ENCODE measurements at regions not wholly inside any gene's neighbourhood (a gene's known extent, or its start where the extent isn't known, plus 50 kb on each side); places are given as distances from the start of the nearest gene placed in this dataset.
"Not testable (repeated sequence)": the region's sequence is repeated elsewhere in the genome, so short reads cannot be mapped to it uniquely, and the experiment has no call there.

DNA sequence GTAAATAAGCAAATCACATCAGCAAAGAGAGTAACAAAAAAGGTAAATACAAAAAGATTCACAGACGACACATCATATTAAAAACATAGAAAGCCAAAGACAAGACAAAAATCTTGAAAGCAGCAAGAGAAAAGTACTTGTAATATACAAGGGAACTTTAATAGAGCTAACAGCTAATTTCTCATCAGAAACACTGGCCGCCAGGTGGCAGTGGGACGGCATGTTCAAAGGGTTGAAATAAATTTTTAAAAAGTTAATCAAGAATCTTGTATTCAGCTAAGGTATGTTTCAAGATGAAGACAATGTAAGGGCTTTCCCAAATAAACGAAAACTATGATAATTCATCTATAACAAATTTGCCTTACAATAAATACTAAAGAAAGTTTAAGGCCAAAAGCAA, 358.1 kb downstream of the LRRIQ3 start:
- H3K4me3 ChIP-seq (ENCODE audit: low read length) = no peak overlapping the region
- H3K27ac ChIP-seq (ENCODE audit: low read depth, low read length) = no peak overlapping the region
- no peaks in the 10 kb centered on the region for H3K27me3 ChIP-seq (ENCODE audit: control insufficient read depth, insufficient read depth, low read length)
- no peaks in the 10 kb centered on the region for H3K4me1 ChIP-seq (ENCODE audit: control insufficient read depth, insufficient read depth, low read length)
- H3K9ac ChIP-seq (ENCODE audit: low read length) = no peak overlapping the region
- no peaks in the 10 kb centered on the region for H3K36me3 ChIP-seq (ENCODE audit: control insufficient read depth, insufficient read depth, low read length)

DNA sequence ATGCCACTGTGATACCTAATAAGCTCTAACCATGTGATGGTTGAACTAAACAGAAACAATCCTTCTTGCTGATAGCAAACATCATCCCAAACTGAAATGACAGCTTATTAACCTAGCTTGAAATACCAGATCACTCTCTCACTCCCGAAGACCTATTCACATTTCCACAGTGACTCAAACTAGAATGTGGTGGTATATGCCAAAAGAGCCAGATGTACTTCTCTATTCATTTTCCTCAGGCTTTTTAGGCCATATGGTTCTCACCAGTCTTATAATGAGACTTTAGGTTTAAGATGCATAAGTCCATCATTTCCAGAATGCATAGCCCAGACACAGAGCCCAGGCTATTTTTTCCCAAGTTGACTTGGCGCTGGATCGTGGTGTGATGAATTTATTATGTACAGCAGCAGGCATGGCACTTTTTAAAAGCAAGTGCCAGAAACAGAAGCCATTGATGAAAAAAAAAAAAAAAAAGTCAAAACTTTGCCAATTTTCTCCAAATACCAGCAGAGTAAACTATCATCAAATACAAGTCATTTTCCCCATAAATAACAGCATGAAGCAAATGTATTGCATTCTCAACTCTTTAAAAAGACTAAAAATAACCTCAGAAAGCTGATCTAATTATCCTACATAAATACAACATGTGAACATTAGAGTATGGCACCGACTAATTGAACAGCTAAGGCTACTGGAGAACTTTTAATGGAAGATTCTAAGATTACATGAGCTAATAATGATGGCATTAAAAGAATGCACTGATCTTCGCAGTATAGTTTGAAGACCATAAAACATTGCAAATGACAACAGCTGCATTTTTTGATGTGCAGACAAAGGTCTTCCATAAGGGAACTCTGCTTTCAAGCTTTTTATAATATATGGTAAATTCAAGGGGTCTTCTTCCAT, 365.4 kb downstream of the LRRIQ3 start:
- no peak overlapping the region for H3K27ac ChIP-seq (ENCODE audit: low read depth, low read length)
- no peak overlapping the region for H3K9ac ChIP-seq (ENCODE audit: low read length)
- H3K36me3 ChIP-seq (ENCODE audit: control insufficient read depth, insufficient read depth, low read length) = no peaks in the 10 kb centered on the region
- H3K27me3 ChIP-seq (ENCODE audit: control insufficient read depth, insufficient read depth, low read length) = no peaks in the 10 kb centered on the region
- H3K4me3 ChIP-seq (ENCODE audit: low read length) = no peak overlapping the region
- no peaks in the 10 kb centered on the region for H3K4me1 ChIP-seq (ENCODE audit: control insufficient read depth, insufficient read depth, low read length)

DNA sequence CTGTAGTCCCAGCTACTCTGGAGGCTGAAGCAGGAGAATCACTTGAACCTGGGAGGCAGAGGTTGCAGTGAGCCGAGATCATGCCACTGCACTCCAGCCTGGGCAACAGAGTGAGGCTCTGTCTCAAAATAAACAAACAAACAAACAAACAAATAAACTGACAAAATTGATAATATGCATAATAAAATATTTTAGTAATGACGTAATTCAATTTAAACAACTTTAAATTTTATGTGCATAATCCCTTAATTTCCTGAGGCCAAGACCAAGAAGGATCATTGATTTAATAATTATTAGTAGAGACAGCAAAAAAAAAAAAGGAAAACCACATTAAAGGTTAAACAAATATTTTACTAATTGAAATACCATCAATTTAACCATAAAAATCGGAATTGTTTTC, 370.7 kb downstream of the LRRIQ3 start:
- H3K4me1 ChIP-seq (ENCODE audit: control insufficient read depth, insufficient read depth, low read length); H3K9ac ChIP-seq (ENCODE audit: low read length); H3K27ac ChIP-seq (ENCODE audit: low read depth, low read length); H3K27me3 ChIP-seq (ENCODE audit: control insufficient read depth, insufficient read depth, low read length); H3K4me3 ChIP-seq (ENCODE audit: low read length); H3K36me3 ChIP-seq (ENCODE audit: control insufficient read depth, insufficient read depth, low read length): not testable (repeated sequence)

DNA sequence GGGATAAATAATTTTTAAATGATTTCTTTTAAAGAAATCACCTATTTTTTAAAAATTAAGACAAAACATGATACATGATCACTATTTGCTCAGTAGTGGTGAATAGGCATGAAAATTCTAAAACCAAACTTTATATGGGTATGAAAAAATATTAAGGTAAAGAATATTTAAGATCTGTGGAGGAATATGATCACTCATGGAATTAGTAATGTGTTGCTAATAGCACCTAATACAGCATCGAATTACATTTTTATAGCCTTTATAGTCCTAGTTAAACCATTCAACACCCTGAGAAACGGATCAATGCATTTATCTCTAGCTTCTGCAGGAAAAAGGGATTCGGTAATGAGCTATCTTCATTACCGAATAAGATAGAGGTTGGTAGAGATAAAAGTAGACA, 373.9 kb downstream of the LRRIQ3 start:
- Histone ChIP-seq H3K4me1 (ENCODE audit: control insufficient read depth, insufficient read depth, low read length) (no peaks in the 10 kb centered on the region), H3K4me3 (ENCODE audit: low read length) (no peak overlapping the region), H3K27me3 (ENCODE audit: control insufficient read depth, insufficient read depth, low read length) (no peaks in the 10 kb centered on the region), H3K9ac (ENCODE audit: low read length) (no peak overlapping the region), H3K36me3 (ENCODE audit: control insufficient read depth, insufficient read depth, low read length) (no peaks in the 10 kb centered on the region), H3K27ac (ENCODE audit: low read depth, low read length) (no peak overlapping the region)

DNA sequence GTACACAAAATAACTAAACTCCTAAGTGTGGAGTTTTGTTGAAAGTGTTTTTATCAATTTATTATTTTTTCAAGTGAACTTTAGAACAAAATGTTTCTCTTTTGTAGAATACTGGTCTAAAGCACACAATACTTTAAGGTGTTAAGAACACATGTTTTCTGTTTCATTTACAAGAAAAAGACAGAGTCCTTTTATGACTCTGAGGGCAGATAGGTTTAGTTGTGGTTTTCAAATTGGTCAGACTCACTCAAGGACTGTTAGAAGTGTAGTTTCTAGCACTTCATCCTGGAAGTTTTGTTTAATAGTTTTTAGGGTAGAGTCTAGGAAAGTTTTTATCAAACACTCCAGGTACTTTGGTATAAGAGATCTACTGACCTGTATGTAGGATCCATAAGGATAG, 376.5 kb downstream of the LRRIQ3 start:
- no peak overlapping the region for H3K27ac ChIP-seq (ENCODE audit: low read depth, low read length)
- H3K9ac ChIP-seq (ENCODE audit: low read length) = no peak overlapping the region
- H3K4me3 ChIP-seq (ENCODE audit: low read length) = no peak overlapping the region
- H3K27me3 ChIP-seq (ENCODE audit: control insufficient read depth, insufficient read depth, low read length) = no peaks in the 10 kb centered on the region
- no peaks in the 10 kb centered on the region for H3K4me1 ChIP-seq (ENCODE audit: control insufficient read depth, insufficient read depth, low read length)
- H3K36me3 ChIP-seq (ENCODE audit: control insufficient read depth, insufficient read depth, low read length) = no peaks in the 10 kb centered on the region

DNA sequence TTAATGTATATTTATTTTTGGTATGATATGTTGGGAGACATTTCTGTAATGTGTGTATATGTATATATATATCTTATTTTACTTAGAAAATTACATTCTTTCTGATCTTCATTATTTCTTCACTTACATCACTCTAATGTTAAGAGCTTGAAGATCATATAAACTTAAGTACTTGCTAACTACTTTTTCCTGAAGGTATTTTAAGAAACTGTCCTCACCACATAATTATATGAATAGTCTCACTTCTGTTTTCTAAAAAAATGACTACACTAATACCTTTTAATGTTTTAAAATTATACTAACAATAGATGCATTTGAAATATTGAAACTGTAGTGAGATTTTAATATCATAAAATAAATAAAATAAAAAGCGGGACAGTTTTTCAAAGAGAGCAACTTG, 377.1 kb downstream of the LRRIQ3 start:
- H3K27me3 ChIP-seq (ENCODE audit: control insufficient read depth, insufficient read depth, low read length) = no peaks in the 10 kb centered on the region
- no peaks in the 10 kb centered on the region for H3K4me1 ChIP-seq (ENCODE audit: control insufficient read depth, insufficient read depth, low read length)
- no peaks in the 10 kb centered on the region for H3K36me3 ChIP-seq (ENCODE audit: control insufficient read depth, insufficient read depth, low read length)
- H3K4me3 ChIP-seq (ENCODE audit: low read length) = no peak overlapping the region
- H3K9ac ChIP-seq (ENCODE audit: low read length) = no peak overlapping the region
- H3K27ac ChIP-seq (ENCODE audit: low read depth, low read length) = no peak overlapping the region

DNA sequence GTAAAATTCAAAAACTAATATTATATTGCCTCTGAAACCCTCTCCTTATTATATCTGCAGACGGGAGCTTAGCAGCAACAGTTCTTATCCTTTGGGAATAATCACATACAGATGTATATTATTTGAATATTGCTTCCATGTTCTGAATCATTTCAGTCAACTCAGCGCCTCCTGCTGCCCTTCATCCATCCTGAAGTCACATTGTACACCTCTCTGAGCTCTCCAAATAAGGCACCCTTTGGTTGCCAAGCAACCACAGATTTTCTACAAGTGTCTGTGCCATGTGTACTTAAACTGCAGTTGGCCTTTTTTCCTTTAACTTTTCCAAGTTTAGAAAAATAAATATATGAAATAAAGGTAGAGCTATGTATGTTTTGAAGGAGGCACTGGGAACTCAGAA, 384.3 kb downstream of the LRRIQ3 start:
- no peaks in the 10 kb centered on the region for H3K36me3 ChIP-seq (ENCODE audit: control insufficient read depth, insufficient read depth, low read length)
- no peak overlapping the region for H3K27ac ChIP-seq (ENCODE audit: low read depth, low read length)
- H3K4me3 ChIP-seq (ENCODE audit: low read length) = no peak overlapping the region
- no peak overlapping the region for H3K9ac ChIP-seq (ENCODE audit: low read length)
- no peaks in the 10 kb centered on the region for H3K27me3 ChIP-seq (ENCODE audit: control insufficient read depth, insufficient read depth, low read length)
- no peaks in the 10 kb centered on the region for H3K4me1 ChIP-seq (ENCODE audit: control insufficient read depth, insufficient read depth, low read length)

DNA sequence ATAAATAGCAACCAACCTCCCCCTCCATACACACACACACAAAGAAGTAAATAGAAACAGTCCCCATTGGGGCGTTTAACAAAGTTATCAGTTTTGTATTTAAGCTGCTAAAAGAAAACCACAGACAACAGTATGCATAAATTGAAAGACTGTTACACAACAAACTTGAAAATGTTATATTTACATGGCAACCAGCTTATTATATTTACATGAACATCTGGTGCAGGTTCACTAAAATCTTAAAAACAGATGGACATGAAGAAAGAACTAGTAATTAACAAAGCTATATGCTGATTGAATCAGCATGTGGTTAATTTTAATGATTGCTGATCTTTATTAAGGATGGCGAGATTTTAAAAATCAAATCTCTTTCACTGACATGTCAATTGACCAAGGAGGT, 384.7 kb downstream of the LRRIQ3 start:
- Histone ChIP-seq H3K27me3 (ENCODE audit: control insufficient read depth, insufficient read depth, low read length) (no peaks in the 10 kb centered on the region), H3K27ac (ENCODE audit: low read depth, low read length) (no peak overlapping the region), H3K4me1 (ENCODE audit: control insufficient read depth, insufficient read depth, low read length) (no peaks in the 10 kb centered on the region), H3K36me3 (ENCODE audit: control insufficient read depth, insufficient read depth, low read length) (no peaks in the 10 kb centered on the region), H3K4me3 (ENCODE audit: low read length) (no peak overlapping the region), H3K9ac (ENCODE audit: low read length) (no peak overlapping the region)

DNA sequence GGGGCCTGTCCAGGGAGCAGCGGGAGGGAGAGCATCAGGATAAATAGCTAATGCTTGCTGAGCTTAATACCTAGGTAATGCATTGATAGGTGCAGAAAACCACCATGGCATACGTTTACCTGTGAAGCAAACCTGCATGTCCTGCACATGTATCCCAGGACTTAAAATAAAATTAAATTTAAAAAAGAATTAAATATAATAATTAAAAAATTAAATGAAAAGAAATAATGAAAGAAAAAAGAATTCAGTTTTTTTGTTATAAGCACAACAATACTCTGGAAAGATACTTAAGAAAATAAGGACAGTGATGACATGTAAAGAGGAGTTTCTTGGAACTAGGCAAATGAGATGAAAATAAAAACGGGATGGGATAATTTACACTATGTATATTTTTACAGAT, 386.2 kb downstream of the LRRIQ3 start:
- no peak overlapping the region for H3K9ac ChIP-seq (ENCODE audit: low read length)
- no peak overlapping the region for H3K4me3 ChIP-seq (ENCODE audit: low read length)
- no peaks in the 10 kb centered on the region for H3K36me3 ChIP-seq (ENCODE audit: control insufficient read depth, insufficient read depth, low read length)
- H3K27ac ChIP-seq (ENCODE audit: low read depth, low read length) = no peak overlapping the region
- no peaks in the 10 kb centered on the region for H3K27me3 ChIP-seq (ENCODE audit: control insufficient read depth, insufficient read depth, low read length)
- H3K4me1 ChIP-seq (ENCODE audit: control insufficient read depth, insufficient read depth, low read length) = no peaks in the 10 kb centered on the region

DNA sequence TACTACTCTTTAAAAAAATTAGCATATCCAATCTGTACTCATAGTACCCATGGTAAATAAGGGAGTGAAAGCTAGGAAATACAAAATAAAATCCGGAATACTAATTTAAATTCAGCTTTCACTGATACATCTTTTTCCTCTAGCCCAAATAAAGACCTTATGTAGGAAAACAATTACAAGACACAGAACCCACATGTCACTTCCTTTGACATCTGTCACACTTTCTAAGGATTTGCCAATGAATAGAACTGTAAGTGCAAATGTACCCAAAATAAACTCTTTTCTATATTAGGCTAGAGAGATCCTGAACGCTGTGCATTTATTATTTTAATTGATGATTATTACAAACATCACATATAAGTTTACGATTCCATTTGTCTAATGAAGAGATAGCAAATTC, 393.0 kb downstream of the LRRIQ3 start:
- Histone ChIP-seq H3K27ac (ENCODE audit: low read depth, low read length) (no peak overlapping the region), H3K27me3 (ENCODE audit: control insufficient read depth, insufficient read depth, low read length) (no peaks in the 10 kb centered on the region), H3K9ac (ENCODE audit: low read length) (no peak overlapping the region), H3K4me3 (ENCODE audit: low read length) (no peak overlapping the region), H3K36me3 (ENCODE audit: control insufficient read depth, insufficient read depth, low read length) (no peaks in the 10 kb centered on the region), H3K4me1 (ENCODE audit: control insufficient read depth, insufficient read depth, low read length) (no peaks in the 10 kb centered on the region)

DNA sequence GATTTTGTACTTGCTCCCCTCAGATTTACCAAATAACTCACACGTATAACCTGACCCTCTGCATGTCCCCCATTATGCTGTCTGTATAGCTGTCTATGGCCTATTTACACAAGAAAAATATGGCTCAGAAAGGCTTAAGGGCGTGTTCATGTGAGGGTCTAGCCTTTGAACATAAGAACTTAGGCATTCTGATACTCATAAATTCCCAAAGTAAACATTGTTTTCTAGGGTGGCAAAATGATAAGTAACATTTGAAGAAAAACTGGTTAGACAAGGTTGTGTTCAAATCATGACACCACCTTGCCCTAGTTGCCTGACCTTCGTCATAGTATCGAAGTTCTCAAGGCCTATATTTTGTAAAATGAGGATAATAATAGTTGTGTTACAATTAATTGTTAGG, 394.6 kb downstream of the LRRIQ3 start:
- Histone ChIP-seq H3K27me3 (ENCODE audit: control insufficient read depth, insufficient read depth, low read length) (no peaks in the 10 kb centered on the region), H3K9ac (ENCODE audit: low read length) (no peak overlapping the region), H3K27ac (ENCODE audit: low read depth, low read length) (no peak overlapping the region), H3K4me1 (ENCODE audit: control insufficient read depth, insufficient read depth, low read length) (no peaks in the 10 kb centered on the region), H3K4me3 (ENCODE audit: low read length) (no peak overlapping the region), H3K36me3 (ENCODE audit: control insufficient read depth, insufficient read depth, low read length) (no peaks in the 10 kb centered on the region)

DNA sequence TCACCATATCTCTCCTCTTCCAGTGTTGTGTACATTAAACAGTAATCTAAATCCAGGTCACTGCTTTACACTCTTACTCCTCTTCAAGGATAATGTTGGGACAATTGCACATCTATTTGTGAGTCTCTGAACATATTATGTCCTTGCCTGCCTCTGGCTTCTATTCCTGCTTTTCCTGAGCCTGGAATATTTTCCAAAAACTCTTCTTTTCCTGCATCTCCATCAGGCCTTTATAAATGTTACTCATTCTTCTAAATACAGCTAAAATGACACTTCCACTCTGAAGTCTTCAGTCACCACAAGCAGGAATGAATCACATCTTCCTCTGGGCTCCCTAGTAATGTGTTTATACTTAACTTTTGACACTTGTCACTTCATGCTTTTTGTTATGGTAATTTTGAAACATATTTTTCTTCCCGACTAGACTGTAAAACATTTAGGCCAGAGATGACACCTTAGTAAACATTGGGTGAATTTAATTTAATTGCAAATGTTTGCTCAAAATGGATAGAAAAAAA, 396.0 kb downstream of the LRRIQ3 start:
- no peaks in the 10 kb centered on the region for H3K4me1 ChIP-seq (ENCODE audit: control insufficient read depth, insufficient read depth, low read length)
- H3K27ac ChIP-seq (ENCODE audit: low read depth, low read length) = no peak overlapping the region
- H3K27me3 ChIP-seq (ENCODE audit: control insufficient read depth, insufficient read depth, low read length) = no peaks in the 10 kb centered on the region
- H3K9ac ChIP-seq (ENCODE audit: low read length) = no peak overlapping the region
- H3K4me3 ChIP-seq (ENCODE audit: low read length) = no peak overlapping the region
- no peaks in the 10 kb centered on the region for H3K36me3 ChIP-seq (ENCODE audit: control insufficient read depth, insufficient read depth, low read length)

DNA sequence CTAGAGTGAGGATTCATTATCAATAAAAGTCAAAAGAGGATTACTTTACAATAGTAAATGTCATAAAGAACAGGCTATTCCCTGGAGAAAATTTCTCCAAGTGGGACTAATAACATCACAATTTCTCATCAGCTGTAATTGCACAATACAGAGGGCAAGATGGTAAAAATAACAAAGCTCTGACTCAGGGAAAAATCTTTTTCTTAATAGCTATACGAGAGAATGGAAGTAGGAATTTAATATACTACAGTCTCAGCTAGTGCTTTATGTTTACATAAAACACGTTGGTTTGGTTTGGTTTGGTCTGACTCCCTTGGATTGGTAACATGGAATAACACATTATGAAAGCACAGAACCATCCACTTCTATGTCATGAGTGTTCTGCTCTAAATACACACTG, 397.6 kb downstream of the LRRIQ3 start:
- H3K4me3 ChIP-seq (ENCODE audit: low read length) = no peak overlapping the region
- no peaks in the 10 kb centered on the region for H3K27me3 ChIP-seq (ENCODE audit: control insufficient read depth, insufficient read depth, low read length)
- no peaks in the 10 kb centered on the region for H3K36me3 ChIP-seq (ENCODE audit: control insufficient read depth, insufficient read depth, low read length)
- no peaks in the 10 kb centered on the region for H3K4me1 ChIP-seq (ENCODE audit: control insufficient read depth, insufficient read depth, low read length)
- H3K9ac ChIP-seq (ENCODE audit: low read length) = no peak overlapping the region
- no peak overlapping the region for H3K27ac ChIP-seq (ENCODE audit: low read depth, low read length)
